ENCODE measurements at regions not wholly inside any gene's neighbourhood (a gene's known extent, or its start where the extent isn't known, plus 50 kb on each side); places are given as distances from the start of the nearest gene placed in this dataset.

- TF ChIP-seq USF2 (IDR thresholded peaks at IDR 0.05; ENCODE audit: borderline replicate concordance, low read depth, low read length) (no peak), CTCF (IDR thresholded peaks at IDR 0.05 in 2 of 3, conservative IDR thresholded peaks at IDR 0.05 in 1 of 3; ENCODE audit: control insufficient read depth in 2 of 3, extremely low read depth in 1 of 3, insufficient read depth in 1 of 3, low read depth in 3 of 3, low read length in 3 of 3) (no peak), EGR1 (IDR thresholded peaks at IDR 0.05; ENCODE audit: borderline replicate concordance in 1 of 2, low read depth in 2 of 2, low read length in 2 of 2) (no peak), BMI1 (IDR thresholded peaks at IDR 0.05; ENCODE audit: borderline replicate concordance) (no peak), CHD1 (IDR thresholded peaks at IDR 0.05; ENCODE audit: low read depth, low read length) (no peak)
These were observed 142.6 kb downstream of the TFCP2L1 start for GRCh38 chr2:121142452-121142851.
